Mesothelial cell of epicardium (in vitro differentiated cells): ENCODE measurements at regions not wholly inside any gene's neighbourhood (a gene's known extent, or its start where the extent isn't known, plus 50 kb on each side); places are given as distances from the start of the nearest gene placed in this dataset.

Experiments
- DNase-seq, 2 experiments: peaks; one replicate each; pipeline ENCODE4 v3.0.0; 2021; ENCODE audit warnings: low spot score in 2 of 2; ENCODE audit not compliant: unreplicated experiment in 2 of 2
- H3K27ac Mint-ChIP-seq: 2 replicates; pipeline ENCODE4 v1.8.0; 2021; ENCODE audit warnings: mixed read lengths
- H3K27me3 Mint-ChIP-seq: 2 replicates; pipeline ENCODE4 v1.8.0; 2021; ENCODE audit warnings: low read depth, mixed read lengths
- H3K36me3 Mint-ChIP-seq: 2 replicates; pipeline ENCODE4 v1.8.0; 2021; ENCODE audit warnings: mixed read lengths
- H3K4me1 Mint-ChIP-seq: 2 replicates; pipeline ENCODE4 v1.8.0; 2021; ENCODE audit warnings: mixed read lengths
- H3K4me3 Mint-ChIP-seq: 2 replicates; pipeline ENCODE4 v1.8.0; 2021; ENCODE audit warnings: mild to moderate bottlenecking, moderate library complexity, mixed read lengths
- H3K9me3 Mint-ChIP-seq: 2 replicates; pipeline ENCODE4 v1.8.0; 2021; ENCODE audit warnings: mixed read lengths
- CTCF ChIP-seq: fragments of 200-600 bp; sonication (generic); IDR thresholded peaks from one replicate; pipeline ENCODE4 v1.5.0; 2021; ENCODE audit warnings: antibody characterized with exemption; ENCODE audit not compliant: unreplicated experiment

GRCh38 chr18:40926679-40927078 is 1028.4 kb upstream of the PIK3C3 start:
- H3K27ac Mint-ChIP-seq, result no peak overlapping the region
- no peak overlapping the region for H3K4me3 Mint-ChIP-seq
- H3K27me3 Mint-ChIP-seq, result no peaks in the 10 kb centered on the region
- no peak for DNase-seq
- no peaks in the 10 kb centered on the region for H3K36me3 Mint-ChIP-seq
- peaks cover 28% of the 10 kb centered on the region for H3K4me1 Mint-ChIP-seq
- no peak for TF ChIP-seq CTCF
- H3K9me3 Mint-ChIP-seq, result no peaks in the 10 kb centered on the region

- Mint-ChIP-seq H3K27me3 (no peaks in the 10 kb centered on the region), H3K4me3 (no peak overlapping the region), H3K4me1 (peaks cover 28% of the 10 kb centered on the region), H3K27ac (no peak overlapping the region), H3K36me3 (no peaks in the 10 kb centered on the region), H3K9me3 (no peaks in the 10 kb centered on the region)
- no peak for DNase-seq
- TF ChIP-seq CTCF, result no peak
Measured at GRCh38 chr18:40925071-40925541, 1029.9 kb upstream of the PIK3C3 start.

- no peak for TF ChIP-seq CTCF
- Mint-ChIP-seq H3K4me1 (peaks cover 24% of the 10 kb centered on the region), H3K36me3 (no peaks in the 10 kb centered on the region), H3K9me3 (no peaks in the 10 kb centered on the region), H3K27me3 (no peaks in the 10 kb centered on the region), H3K4me3 (no peak overlapping the region), H3K27ac (no peak overlapping the region)
- no peak for DNase-seq
Measured at GRCh38 chr18:40921845-40922629, 1033.0 kb upstream of the PIK3C3 start.

- Mint-ChIP-seq H3K27me3 (no peaks in the 10 kb centered on the region), H3K4me3 (no peak overlapping the region), H3K4me1 (peaks cover 6% of the 10 kb centered on the region), H3K9me3 (peaks cover 3% of the 10 kb centered on the region), H3K36me3 (no peaks in the 10 kb centered on the region), H3K27ac (no peak overlapping the region)
- TF ChIP-seq CTCF, result no peak
- no peak for DNase-seq
Measured at GRCh38 chr18:40917056-40917455, 1038.0 kb upstream of the PIK3C3 start.

GRCh38 chr18:40915724-40916123 is 1039.3 kb upstream of the PIK3C3 start:
- no peak for TF ChIP-seq CTCF
- no peak for DNase-seq
- Mint-ChIP-seq H3K4me1 (peaks cover 6% of the 10 kb centered on the region), H3K27me3 (no peaks in the 10 kb centered on the region), H3K36me3 (no peaks in the 10 kb centered on the region), H3K27ac (no peak overlapping the region), H3K4me3 (no peak overlapping the region), H3K9me3 (peaks cover 3% of the 10 kb centered on the region)
